Natural killer cell (primary cell): ENCODE measurements at regions not wholly inside any gene's neighbourhood (a gene's known extent, or its start where the extent isn't known, plus 50 kb on each side); places are given as distances from the start of the nearest gene placed in this dataset.

Experiments
- ATAC-seq, 3 donors: fragments of 150-1000 bp in 2 of 3; fragments of 200-7000 bp in 1 of 3; cut with Tn5 transposase; 1 replicate in 1 of 3; 2 replicates in 2 of 3; pipeline ENCODE4 v1.10.0; 2021; ENCODE audit warnings: mild to moderate bottlenecking in 2 of 3, moderate library complexity in 2 of 3
- DNase-seq, 2 donors: peaks; one replicate each; pipeline versions ENCODE4 v3.0.0 to v3.0.0-alpha.2; 2013 to 2021; ENCODE audit warnings: mixed read lengths in 1 of 2
- H3K27ac ChIP-seq: one replicate; pipeline ENCODE4 v1.5.1; 2013; ENCODE audit warnings: mild to moderate bottlenecking, low read length
- H3K27me3 ChIP-seq: one replicate; pipeline ENCODE4 v1.6.1; 2013; ENCODE audit warnings: low read length; ENCODE audit not compliant: control insufficient read depth, insufficient read depth
- H3K36me3 ChIP-seq: one replicate; pipeline ENCODE4 v1.6.1; 2013; ENCODE audit warnings: low read length; ENCODE audit not compliant: control insufficient read depth, insufficient read depth
- H3K4me1 ChIP-seq: one replicate; pipeline ENCODE4 v1.6.1; 2013; ENCODE audit warnings: low read length; ENCODE audit not compliant: control insufficient read depth, insufficient read depth
- H3K4me3 ChIP-seq: one replicate; pipeline ENCODE4 v1.5.1; 2013; ENCODE audit warnings: low read length
- H3K9me3 ChIP-seq: one replicate; pipeline ENCODE4 v1.6.1; 2013; ENCODE audit warnings: low read length; ENCODE audit not compliant: control insufficient read depth, insufficient read depth
- H3K27ac Mint-ChIP-seq, 2 donors: one replicate each; pipeline ENCODE4 v1.8.0; 2022; ENCODE audit warnings: mild to moderate bottlenecking in 2 of 2, mixed read lengths in 2 of 2, moderate library complexity in 1 of 2
- H3K27me3 Mint-ChIP-seq, 2 donors: one replicate each; pipeline ENCODE4 v1.8.0; 2022; ENCODE audit warnings: low read depth in 2 of 2, mixed read lengths in 2 of 2
- H3K36me3 Mint-ChIP-seq: one replicate; pipeline ENCODE4 v1.8.0; 2022; ENCODE audit warnings: mixed read lengths
- H3K4me1 Mint-ChIP-seq, 2 donors: one replicate each; pipeline ENCODE4 v1.8.0; 2022; ENCODE audit warnings: mixed read lengths in 2 of 2
- H3K4me3 Mint-ChIP-seq: one replicate; pipeline ENCODE4 v1.8.0; 2022; ENCODE audit warnings: mild to moderate bottlenecking, moderate library complexity, mixed read lengths
- H3K9me3 Mint-ChIP-seq, 2 donors: one replicate each; pipeline ENCODE4 v1.8.0; 2022; ENCODE audit warnings: mixed read lengths in 2 of 2
- WGBS: methylation state at CpG from one replicate; pipeline ENCODE4 v1.1.7; 2013; ENCODE audit warnings: missing lambda C conversion rate; ENCODE audit not compliant: insufficient coverage; 5-methylcytosine and 5-hydroxymethylcytosine counted together
- intact Hi-C: fragments of 100-400 bp; cut with micrococcal nuclease; formaldehyde crosslinking; loops from one replicate; pipeline ENCODE4 v1.14.2; 2022
- TF ChIP-seq, protein P1 (sequence below): fragments of 200-600 bp; IDR thresholded peaks from one replicate; pipeline ENCODE4 v1.8.0; 2022; ENCODE audit warnings: antibody characterized with exemption

GRCh38 chr6:18741741-18742140 is 354.6 kb downstream of the RNF144B start:
- Histone ChIP-seq H3K27ac (no peak overlapping the region), H3K4me3 (no peak overlapping the region), H3K36me3 (no peaks in the 10 kb centered on the region), H3K27me3 (no peaks in the 10 kb centered on the region), H3K4me1 (no peaks in the 10 kb centered on the region), H3K9me3 (no peaks in the 10 kb centered on the region)
- ATAC-seq (no peak), DNase-seq (no peak)
- H3K36me3 Mint-ChIP-seq, result no peaks in the 10 kb centered on the region
- no peaks in the 10 kb centered on the region for H3K27me3 Mint-ChIP-seq
- intact Hi-C loops, result no loop called here
- H3K9me3 Mint-ChIP-seq, result peaks cover 4 to 5% of the 10 kb centered on the region in 2 donors
- H3K4me3 Mint-ChIP-seq, result no peak overlapping the region
- TF ChIP-seq, protein P1, sequence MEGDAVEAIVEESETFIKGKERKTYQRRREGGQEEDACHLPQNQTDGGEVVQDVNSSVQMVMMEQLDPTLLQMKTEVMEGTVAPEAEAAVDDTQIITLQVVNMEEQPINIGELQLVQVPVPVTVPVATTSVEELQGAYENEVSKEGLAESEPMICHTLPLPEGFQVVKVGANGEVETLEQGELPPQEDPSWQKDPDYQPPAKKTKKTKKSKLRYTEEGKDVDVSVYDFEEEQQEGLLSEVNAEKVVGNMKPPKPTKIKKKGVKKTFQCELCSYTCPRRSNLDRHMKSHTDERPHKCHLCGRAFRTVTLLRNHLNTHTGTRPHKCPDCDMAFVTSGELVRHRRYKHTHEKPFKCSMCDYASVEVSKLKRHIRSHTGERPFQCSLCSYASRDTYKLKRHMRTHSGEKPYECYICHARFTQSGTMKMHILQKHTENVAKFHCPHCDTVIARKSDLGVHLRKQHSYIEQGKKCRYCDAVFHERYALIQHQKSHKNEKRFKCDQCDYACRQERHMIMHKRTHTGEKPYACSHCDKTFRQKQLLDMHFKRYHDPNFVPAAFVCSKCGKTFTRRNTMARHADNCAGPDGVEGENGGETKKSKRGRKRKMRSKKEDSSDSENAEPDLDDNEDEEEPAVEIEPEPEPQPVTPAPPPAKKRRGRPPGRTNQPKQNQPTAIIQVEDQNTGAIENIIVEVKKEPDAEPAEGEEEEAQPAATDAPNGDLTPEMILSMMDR, result no peak
- H3K4me1 Mint-ChIP-seq, result no peaks in the 10 kb centered on the region
- H3K27ac Mint-ChIP-seq, result no peak overlapping the region
- 85% methylated on average over 4 of the region's 4 CpGs for WGBS

DNA sequence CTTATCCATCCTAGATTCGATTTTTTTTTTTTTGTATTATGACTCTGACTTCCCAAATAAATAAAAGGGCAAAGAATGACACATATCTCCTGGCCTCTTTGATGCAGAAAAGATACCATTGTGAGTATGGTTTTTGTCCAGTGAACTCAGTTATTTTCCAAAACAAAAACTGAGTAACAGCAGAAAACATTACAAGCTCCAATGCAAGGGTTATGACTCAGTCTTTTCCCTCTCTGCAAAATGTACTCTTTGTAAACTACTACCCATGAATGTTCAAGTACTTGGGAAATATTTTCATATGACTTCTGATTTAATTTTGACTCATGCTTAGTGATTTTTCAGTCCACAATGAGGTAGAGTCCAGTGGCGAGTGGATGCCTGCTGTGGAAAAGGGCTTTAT is 355.3 kb downstream of the RNF144B start:
- no peak overlapping the region for H3K27ac ChIP-seq
- H3K9me3 Mint-ChIP-seq, result peaks cover 3 to 5% of the 10 kb centered on the region in 2 donors
- no peaks in the 10 kb centered on the region for H3K27me3 ChIP-seq
- intact Hi-C loops, result no loop called here
- H3K4me1 Mint-ChIP-seq, result no peaks in the 10 kb centered on the region
- TF ChIP-seq, protein P1, result no peak
- no peaks in the 10 kb centered on the region for H3K36me3 ChIP-seq
- H3K36me3 Mint-ChIP-seq, result no peaks in the 10 kb centered on the region
- no peak for ATAC-seq
- H3K4me1 ChIP-seq, result no peaks in the 10 kb centered on the region
- DNase-seq, result no peak
- no peak overlapping the region for H3K4me3 ChIP-seq
- no peaks in the 10 kb centered on the region for H3K27me3 Mint-ChIP-seq
- no peak overlapping the region for H3K4me3 Mint-ChIP-seq
- no peaks in the 10 kb centered on the region for H3K9me3 ChIP-seq
- 83% methylated on average over 1 of the region's 2 CpGs for WGBS
- H3K27ac Mint-ChIP-seq, result no peak overlapping the region

- ATAC-seq, result no peak
- no peaks in the 10 kb centered on the region for H3K9me3 ChIP-seq
- H3K4me1 Mint-ChIP-seq, result no peaks in the 10 kb centered on the region
- no peak overlapping the region for H3K27ac ChIP-seq
- 81% methylated on average over 4 of the region's 4 CpGs for WGBS
- no peaks in the 10 kb centered on the region for H3K27me3 ChIP-seq
- no peak overlapping the region for H3K27ac Mint-ChIP-seq
- no peaks in the 10 kb centered on the region for H3K4me1 ChIP-seq
- H3K36me3 Mint-ChIP-seq, result no peaks in the 10 kb centered on the region
- intact Hi-C loops, result no loop called here
- TF ChIP-seq, protein P1, result no peak
- DNase-seq, result no peak
- H3K4me3 ChIP-seq, result no peak overlapping the region
- H3K4me3 Mint-ChIP-seq, result no peak overlapping the region
- no peaks in the 10 kb centered on the region for H3K27me3 Mint-ChIP-seq
- H3K9me3 Mint-ChIP-seq, result peaks cover 2 to 7% of the 10 kb centered on the region in 2 donors
- H3K36me3 ChIP-seq, result no peaks in the 10 kb centered on the region
Measured at GRCh38 chr6:18746727-18747126, 359.6 kb downstream of the RNF144B start.

- DNase-seq, result no peak
- no peak overlapping the region for H3K4me3 Mint-ChIP-seq
- WGBS, result 84% methylated on average over 4 of the region's 6 CpGs
- Histone ChIP-seq H3K4me1 (no peaks in the 10 kb centered on the region), H3K27ac (no peak overlapping the region), H3K36me3 (no peaks in the 10 kb centered on the region), H3K4me3 (no peak overlapping the region), H3K27me3 (no peaks in the 10 kb centered on the region), H3K9me3 (no peaks in the 10 kb centered on the region)
- ATAC-seq, result no peak
- TF ChIP-seq, protein P1, result no peak
- no peaks in the 10 kb centered on the region for H3K27me3 Mint-ChIP-seq
- H3K36me3 Mint-ChIP-seq, result no peaks in the 10 kb centered on the region
- H3K9me3 Mint-ChIP-seq, result peaks cover 0 to 5% of the 10 kb centered on the region in 2 donors
- H3K27ac Mint-ChIP-seq, result no peak overlapping the region
- no peaks in the 10 kb centered on the region for H3K4me1 Mint-ChIP-seq
- intact Hi-C loops, result no loop called here
Measured at GRCh38 chr6:18748314-18748713, 361.2 kb downstream of the RNF144B start.
